ENCODE measurements at regions not wholly inside any gene's neighbourhood (a gene's known extent, or its start where the extent isn't known, plus 50 kb on each side); places are given as distances from the start of the nearest gene placed in this dataset.
"Not testable (repeated sequence)": the region's sequence is repeated elsewhere in the genome, so short reads cannot be mapped to it uniquely, and the experiment has no call there.

DNA sequence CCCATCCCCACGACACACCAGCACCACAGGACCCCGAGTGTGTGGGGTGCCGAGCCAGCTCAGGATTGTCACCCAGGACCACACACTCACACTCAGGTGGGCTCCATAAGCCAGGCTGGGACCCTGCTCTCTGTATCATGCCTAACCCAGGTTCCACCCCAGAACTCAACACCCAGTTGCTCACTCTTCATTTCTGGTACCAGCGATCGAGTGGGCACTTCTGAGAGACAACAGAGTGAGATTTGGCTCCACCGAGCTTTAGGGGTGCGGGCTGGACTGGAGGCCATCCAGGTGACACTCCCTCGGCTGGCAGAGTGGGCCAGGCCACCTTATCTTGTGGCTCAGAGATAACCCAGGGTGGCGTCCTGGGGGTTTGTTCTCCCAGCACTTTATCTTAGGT, 1323.8 kb downstream of the BRD1 start:
- H3K4me3 ChIP-seq (ENCODE audit: low read depth, low read length) = no peak overlapping the region

DNA sequence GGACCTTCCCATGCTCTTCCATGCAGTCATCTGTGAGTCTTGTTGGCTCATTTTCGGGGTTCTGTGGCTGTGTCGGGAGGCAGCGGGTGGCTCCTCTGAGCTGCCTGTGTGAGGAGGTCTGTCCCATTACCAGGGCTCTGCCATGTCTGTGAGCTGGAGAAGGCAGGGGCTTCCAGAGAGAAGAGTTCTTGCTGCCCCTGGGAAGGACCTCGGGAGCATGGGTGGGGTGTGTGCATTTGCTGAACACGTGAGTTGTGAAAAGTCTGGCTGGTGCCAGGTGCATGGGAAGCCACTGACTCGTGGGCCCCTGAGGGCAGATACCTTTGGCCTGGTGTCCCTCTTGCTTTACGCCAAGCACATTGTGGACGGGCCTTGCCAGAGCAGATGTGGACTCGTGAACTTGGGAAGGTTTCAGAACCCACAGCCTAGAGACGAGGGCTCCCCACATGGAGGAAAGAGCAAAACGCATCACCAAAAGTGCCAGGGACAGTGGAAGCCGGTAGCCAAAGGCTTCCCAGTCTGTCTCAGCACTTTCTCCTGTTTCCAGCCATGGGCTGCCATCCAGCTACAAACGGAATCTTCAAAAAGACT, 1324.5 kb downstream of the BRD1 start:
- no peak overlapping the region for H3K4me3 ChIP-seq (ENCODE audit: low read depth, low read length)

DNA sequence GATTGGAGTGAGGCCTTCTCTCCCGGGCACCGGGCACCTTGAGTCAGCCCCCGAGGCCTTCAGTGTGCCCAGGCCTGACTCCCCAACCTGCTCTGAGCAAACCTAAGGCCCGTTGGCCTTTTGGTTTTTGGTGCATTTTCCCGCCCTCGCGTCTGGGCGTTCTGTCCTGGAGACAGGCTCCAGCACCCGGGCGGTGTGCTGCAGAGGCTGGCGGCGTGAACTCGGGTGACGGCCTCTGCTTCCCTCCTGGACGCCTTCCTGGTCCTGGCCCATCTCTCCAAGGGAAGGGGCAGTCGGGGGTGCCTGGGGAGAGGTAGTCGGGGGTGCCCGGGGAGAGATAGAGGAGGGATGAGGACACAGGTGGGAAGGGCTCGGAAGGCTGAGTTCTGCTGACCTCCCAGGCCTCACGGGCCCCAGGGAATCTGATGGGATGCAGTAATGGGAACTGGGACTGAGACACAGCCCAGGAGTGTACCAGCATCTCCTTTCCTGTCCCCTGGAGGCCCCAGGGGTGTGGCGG, 1326.4 kb downstream of the BRD1 start:
- no peak overlapping the region for H3K4me3 ChIP-seq (ENCODE audit: low read depth, low read length)

DNA sequence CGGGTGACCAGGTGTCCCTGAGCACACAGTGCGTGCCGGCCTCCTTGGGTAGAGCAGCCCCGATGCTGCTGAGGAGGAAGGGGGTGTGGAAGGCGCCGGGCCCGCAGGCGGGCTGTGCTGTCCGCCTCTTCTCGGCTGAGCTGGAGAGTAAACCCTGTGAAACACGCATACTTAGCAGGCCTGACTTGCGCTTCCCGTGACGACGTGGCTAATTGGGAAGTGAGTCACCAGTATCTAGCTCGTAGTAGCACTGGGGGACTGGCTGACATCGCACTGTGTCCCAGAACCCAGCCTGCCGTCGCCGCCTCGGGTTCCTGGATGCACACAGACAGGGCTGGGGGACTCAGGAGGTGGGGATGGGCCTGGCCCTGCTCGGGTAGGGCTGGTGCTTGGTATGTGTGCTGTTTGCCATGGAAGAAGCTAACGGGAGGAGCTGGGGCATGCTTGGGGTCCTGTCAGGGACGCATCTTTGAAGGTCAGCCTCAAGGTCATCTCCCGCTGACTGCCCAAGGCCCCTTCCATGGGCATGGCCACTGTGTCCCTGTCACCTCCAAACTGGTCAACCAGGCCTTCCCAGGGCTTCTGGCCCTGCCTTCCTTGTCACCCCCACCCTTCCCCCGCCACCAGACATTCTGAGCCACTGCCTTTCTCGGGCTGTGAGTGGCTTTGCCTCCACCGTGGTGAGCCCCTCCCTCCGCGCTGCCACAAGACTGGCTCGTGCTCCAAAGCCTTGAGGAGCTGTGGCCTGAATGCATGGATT, 1327.0 kb downstream of the BRD1 start:
- H3K4me3 ChIP-seq (ENCODE audit: low read depth, low read length) = no peak overlapping the region

DNA sequence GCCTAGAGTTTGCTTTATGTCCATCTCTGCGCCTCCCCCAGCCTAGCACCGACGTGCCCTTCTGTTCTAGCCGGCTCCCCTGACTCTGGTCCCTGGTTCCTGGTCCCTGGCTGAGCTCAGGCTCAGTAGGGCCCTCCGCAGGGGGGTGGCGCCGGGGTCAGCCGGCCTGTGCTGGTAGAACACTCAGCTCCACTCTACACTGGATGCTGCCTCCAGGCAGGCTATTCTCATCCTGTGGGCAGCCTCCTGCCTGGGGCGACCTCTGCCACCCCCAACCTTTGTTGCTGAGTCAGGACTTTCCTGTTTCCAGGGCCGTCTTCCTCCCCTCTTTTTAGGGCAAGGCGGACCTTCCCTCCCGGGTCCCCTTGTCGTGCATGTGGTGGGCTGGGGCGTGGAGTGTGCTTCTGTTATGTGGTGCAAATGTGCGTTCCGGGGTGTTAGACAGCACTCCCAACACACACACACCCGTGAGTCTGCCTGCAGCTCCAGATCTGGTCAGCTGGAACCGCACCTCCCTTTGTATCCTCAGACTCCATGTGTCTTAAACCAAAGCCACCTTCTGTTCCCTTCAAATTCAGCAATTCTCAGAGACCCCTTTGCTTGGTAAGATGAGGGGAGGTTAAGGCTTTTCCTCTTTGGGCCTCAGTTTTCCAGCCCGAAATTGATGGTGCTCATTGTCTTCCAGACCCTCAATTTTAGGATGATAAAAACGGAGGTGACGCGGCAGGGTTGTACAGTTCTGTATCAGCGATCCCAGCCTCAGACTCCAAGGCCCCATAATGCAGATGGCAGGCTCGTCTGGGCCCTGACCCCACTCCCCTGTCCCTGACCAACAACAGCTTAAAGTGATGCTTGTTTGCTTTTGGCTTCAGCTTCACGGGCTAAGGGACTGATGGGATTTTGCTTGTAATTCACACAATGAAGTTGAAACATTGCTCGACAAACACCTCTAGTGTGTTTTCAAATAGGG, 1327.9 kb downstream of the BRD1 start:
- no peak overlapping the region for H3K4me3 ChIP-seq (ENCODE audit: low read depth, low read length)

DNA sequence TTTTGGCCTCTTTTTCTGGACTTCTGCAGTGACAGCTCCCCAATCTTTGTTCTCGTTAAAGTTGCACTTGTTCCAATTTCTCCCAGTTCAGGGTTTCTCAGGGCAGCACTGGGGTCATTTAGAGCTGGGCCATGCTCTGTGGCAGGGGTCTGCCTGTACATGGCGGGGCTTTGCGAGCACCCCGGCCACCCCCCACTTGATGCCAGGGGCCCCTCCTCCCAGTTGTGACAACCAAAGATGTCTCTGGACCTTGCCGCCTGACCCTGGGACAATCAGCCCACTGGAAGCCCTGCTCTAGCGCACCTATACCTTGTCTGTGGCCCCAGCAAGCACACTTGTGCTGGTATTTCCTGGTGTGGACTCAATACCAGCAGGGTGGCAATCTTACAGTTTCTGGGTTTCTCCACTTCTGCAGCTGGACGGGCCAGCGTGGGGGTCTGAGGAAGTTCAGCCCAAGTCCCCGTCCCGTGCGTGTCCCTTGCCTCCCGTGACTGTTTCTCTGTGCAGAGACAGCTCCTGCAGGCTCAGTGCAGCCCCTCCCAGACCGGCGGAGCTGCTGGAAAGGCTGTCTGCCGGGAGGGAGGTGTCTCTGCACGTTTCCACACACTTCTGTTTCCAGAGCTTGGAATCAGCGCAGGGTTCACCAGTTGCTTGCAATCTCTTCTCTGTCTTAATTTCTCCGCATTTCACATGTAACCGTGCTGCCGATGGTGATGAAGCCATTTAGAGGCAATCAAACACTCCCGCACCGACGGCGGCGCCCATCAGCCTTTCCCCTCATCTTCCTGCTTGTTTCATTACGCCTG, 1328.9 kb downstream of the BRD1 start:
- H3K4me3 ChIP-seq (ENCODE audit: low read depth, low read length) = no peak overlapping the region

DNA sequence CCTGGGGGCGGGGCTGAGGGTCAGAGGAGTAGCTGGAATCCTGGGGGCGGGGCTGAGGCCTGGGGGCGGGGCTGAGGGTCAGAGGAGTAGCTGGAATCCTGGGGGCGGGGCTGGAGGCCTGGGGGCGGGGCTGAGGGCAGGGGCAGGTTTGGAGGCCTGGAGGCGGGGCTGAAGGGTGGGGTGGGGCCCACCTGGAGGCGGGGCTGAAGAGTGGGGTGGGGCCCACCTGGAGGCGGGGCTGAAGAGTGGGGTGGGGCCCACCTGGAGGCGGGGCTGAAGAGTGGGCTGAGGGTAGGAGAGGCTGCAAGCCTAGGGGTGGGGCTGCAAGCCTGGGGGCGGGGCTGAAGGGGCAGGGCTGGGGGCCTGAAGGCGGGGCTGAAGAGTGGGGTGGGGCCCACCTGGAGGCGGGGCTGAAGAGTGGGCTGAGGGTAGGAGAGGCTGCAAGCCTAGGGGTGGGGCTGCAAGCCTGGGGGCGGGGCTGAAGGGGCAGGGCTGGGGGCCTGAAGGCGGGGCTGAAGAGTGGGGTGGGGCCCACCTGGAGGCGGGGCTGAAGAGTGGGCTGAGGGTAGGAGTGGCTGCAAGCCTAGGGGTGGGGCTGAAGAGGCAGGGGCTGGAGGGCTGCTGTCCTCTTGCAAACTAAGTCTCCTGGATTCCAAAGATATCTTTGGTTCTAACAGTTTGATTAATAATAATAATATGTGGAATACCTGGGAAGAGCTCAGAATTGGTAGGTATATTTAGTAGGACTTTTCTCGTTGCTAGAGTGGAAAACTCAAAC, 1329.7 kb downstream of the BRD1 start:
- not testable (repeated sequence) for H3K4me3 ChIP-seq (ENCODE audit: low read depth, low read length)

- H3K4me3 ChIP-seq (ENCODE audit: low read depth, low read length) = no peak overlapping the region
Measured at GRCh38 chr22:48496987-48497650, 1330.6 kb downstream of the BRD1 start.

GRCh38 chr22:48496226-48496845, 1331.3 kb downstream of the BRD1 start:
- no peak overlapping the region for H3K4me3 ChIP-seq (ENCODE audit: low read depth, low read length)

DNA sequence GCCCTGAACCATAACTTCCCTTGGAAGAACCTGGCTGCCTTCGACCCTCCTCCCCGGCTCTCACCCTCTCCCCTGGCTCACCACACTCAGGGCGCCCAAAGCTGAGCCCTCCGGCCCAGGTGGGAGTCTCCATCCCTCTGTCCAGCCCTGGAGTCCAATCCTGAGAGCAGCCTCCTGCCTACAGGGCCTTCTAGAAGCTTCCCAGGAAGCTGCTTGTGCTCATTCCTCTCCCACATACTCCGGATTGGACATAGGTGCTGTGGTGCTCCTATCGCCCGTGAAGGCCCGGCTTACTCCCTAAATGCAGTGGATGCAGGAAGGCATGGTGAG, 1332.0 kb downstream of the BRD1 start:
- no peak overlapping the region for H3K4me3 ChIP-seq (ENCODE audit: low read depth, low read length)

DNA sequence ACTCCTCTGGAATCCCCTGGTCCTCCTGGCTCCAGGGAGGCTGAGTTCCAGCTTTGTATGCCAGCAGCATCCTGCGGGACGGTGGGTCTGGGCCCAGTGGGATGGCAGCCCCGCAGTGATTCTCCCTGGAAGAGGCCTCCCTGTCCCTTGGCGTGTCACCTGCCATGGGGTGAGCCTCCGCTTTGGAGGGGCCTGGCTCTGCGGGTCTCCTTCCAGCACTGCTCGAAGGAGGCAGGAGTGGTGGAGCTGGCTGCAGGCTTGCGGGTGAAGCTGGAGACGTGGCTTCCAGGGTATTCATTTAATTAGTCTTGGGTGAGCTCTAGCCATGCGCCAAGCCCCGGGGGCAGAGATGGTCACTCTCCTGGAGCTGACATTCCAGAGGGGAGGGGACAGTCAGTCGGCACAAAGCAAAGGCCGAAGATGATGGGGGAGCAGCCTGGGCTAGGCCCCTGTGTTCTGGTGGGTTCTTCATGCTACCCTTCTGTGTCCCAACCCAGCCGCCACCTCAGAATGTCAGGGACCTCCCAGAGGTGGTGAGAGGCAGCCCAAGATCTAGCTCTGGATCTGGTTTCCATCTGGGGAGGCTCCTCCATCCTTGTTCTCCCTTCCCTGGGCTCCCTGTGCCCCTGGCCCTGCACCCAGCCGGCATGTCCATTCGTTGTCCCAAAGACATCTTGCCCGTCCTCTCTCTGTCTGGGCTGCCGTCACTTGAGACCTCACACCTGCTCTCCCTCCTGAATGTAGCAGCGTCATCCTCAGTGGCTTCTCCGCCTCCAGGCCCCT, 1332.5 kb downstream of the BRD1 start:
- H3K4me3 ChIP-seq (ENCODE audit: low read depth, low read length) = no peak overlapping the region

DNA sequence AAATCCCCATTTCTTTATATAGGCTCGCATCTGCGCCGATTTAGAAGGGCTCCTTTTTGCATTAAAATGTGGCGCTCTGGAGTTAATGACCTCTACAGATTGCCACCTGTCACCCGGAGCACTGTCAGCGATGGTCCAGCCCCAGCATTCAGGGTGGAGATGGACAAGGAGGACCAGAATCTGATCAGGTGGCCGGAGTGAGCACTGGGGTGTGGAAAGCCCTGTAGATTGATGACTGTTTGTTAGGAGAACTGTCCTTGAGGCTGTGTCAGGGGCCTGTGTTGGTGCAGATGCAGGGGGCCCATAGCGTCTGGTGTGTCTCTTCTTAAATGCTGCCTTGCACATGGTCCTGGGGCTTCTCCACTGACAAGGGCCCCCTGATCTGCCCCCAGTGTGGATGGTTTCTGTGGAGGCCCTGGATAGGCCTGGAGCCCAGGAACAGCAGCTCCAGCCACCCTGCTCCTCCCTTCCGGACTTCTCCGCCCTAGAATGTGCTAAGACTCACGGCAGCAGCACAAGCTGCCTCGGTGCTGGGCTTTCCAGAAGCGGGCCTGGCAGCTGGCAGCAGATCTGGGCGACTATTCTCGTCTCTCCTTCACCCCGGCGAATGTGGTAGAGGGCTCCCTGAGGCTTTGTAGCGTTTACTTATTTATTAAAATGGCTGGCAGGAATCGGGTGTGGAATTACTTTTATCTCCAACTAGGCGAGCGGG, 1333.3 kb downstream of the BRD1 start:
- no peak overlapping the region for H3K4me3 ChIP-seq (ENCODE audit: low read depth, low read length)

DNA sequence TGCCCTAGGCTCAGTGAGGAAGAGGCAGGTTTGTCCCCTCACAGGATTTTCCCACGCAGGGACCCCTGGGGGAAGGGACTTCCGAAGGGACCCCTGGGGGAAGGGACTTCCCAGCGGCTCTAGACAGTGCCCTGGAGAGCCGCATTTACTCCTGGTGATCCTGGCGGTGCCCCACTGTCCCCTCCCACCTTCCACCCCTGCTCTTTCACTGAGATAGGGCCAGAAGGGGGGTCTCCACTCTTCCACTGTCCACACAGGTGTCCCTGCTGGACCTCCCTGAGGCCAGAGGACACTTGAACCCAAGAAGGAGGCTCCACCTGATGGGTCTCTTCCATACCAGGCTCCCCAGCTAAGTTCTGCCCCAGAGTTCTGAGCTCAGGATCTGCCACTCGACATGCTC, 1333.9 kb downstream of the BRD1 start:
- no peak overlapping the region for H3K4me3 ChIP-seq (ENCODE audit: low read depth, low read length)

DNA sequence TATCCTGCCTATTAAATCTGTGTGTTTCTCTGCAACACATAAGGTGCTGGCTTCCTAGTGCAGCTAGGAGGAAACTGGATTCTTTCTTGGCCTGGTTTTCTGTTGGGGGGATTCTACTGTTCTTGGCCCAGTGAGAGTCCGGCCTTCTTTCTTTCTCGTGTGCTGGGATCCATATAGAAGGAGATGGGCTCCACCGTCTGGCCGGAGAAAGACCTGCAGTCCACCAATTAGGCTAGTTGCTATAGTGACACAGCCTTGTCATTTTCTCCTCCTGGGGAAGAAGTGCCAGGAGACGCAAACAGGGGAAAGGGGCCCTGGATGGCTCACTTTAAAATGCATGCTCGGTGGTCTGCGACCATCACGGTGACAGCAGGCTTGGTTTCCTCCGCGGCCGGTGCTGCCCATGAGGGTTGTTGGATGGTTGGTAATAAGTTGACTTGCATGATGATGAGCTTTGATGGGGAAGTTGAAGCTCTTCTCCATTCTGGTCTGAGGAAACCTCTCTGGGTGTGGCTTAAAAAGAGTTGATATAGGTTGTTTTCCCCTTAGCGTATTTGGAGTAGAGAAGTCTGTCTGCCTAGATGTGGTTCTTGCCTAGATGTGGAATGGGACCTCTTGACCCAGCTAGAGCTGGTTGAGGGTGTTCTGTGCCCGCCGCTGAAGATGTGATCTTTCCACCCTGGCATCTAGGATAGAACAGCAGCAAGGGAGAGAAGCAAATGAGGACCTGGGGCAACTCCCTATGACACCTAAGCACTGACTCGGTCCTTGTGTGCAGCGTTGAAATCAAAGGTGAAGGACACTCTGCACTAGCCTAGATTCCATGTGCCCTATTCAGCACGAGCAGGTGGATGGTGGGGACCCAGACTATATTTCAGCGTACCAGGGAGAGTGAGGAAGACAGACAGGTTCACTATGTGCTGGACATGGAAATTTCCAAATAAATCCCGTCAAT, 1335.0 kb downstream of the BRD1 start:
- H3K4me3 ChIP-seq (ENCODE audit: low read depth, low read length) = no peak overlapping the region

DNA sequence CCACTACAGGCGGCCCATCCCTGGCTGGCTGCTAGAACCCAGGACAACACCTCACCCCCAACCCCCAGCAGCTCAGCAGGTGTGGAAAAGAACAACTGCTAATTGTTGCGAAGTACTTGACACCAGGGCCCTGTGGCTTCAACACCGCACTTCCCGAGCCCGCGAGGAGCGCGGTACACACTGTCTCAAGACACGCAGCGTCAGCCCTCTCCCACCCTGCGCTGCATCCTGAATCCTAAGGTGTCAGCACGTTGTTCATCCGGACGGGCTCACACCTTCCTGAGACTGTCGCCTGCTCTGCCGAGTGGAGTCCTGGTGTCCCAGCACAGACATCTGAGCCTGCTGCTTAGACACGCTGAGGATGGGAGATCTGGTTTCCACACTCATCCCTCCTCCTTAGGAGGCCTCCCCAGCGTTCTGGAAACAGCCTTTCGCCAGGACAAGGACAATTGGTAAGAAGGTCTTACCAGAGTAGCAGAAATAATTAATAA, 1336.2 kb downstream of the BRD1 start:
- H3K4me3 ChIP-seq (ENCODE audit: low read depth, low read length) = peak overlapping the region; percentile 27
